Activated CD4-positive, alpha-beta T cell treated with anti-CD3 and anti-CD28 coated beads, Interleukin-2, Interleukin-6, amounts not matched to agents 100 ng/mL and 50 ng/mL, durations not matched to agents 16 hours and 8 hours (primary cell): ENCODE measurements at regions not wholly inside any gene's neighbourhood (a gene's known extent, or its start where the extent isn't known, plus 50 kb on each side); places are given as distances from the start of the nearest gene placed in this dataset.
"Not testable (repeated sequence)": the region's sequence is repeated elsewhere in the genome, so short reads cannot be mapped to it uniquely, and the experiment has no call there.

Experiments
- DNase-seq: peaks from one replicate; pipeline ENCODE4 v3.0.0-alpha.2; 2020

DNA sequence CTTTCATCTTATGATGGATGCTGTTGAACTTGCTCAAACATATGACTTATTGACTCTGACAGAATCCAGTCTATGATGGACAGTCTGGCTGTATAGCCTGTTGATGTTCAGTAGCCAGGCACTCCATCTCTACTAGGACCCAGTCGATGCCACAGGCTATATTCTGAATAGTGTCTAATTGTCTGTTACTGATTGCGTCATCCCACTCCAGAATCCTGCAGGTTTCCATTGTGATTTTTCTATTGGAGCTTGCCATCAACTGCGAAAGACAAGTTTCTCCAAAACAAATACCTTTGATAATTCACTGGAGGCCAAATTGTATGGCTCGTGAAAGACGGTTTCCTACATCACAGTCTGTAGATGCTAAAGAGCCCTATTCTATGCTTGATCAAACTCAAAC is 481.7 kb upstream of the CHORDC1 start:
- no peak for DNase-seq

DNA sequence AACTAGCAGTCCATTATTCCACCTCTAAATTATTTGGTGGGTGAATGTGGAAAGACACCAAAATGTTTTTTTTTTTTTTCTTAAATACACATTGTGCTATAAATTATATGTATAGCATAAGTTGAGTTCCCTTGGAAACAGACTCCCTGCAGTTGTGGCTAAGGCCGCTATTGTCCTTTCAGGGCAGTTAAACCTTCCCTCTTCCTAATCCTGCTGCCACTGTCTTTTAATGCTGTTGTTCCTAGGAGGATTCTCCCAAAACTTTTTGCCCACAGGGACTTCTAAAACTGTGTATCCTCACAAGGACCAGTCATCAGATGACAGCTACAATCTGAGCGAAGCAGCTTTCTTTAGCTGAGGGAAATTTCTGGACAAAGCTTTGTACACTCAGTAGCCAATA is 478.9 kb upstream of the CHORDC1 start:
- DNase-seq = no peak

DNA sequence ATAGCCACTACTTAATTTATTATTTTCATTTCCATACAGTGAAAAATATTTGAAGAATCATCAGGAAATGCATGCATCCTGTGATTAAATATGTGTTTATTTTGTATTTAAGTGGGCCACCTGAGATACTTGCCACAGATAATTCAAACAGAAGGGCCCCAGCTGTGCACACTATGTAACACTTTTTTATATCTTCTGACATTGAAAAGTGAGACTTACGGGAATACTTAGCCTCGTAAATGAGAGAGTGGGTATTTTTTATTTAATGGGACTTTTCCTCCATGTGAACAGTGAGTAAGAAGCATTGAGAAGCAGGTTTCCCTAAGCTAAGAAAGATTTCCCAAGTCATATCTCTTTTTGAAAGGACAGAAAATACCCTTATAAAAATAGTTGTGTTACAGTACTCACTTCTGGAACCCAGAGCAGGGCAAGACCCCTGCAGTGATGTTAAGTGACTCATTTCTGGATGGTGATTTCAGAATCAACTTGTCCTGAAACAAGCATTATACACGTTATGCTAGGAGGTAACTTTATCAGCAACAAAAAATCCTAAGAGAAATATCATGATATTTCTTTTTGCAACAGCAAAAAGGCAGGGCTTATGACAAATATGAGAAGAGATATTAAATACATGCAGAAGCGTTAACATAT is 478.1 kb upstream of the CHORDC1 start:
- no peak for DNase-seq

GRCh38 chr11:90699791-90700400 is 477.0 kb upstream of the CHORDC1 start:
- DNase-seq = no peak

DNA sequence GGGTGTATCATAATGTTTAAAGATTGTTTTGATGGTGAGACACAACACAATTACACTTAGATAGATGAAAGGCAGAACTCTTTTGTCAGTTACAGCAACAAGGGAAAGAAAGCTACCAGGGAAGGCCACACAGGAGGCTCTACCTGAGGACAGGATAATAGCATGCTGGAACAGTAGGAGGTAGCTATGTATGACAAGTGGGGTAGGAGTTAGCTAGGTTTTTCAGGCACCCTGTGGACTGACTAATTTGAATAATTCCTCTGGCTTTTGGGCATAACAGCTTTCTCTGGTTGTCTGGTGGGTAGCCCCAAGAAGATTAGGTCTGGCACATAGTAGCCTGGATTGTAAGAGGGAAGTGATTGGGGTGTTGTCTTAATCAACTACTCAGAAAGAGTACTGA is 475.4 kb upstream of the CHORDC1 start:
- DNase-seq = no peak

DNA sequence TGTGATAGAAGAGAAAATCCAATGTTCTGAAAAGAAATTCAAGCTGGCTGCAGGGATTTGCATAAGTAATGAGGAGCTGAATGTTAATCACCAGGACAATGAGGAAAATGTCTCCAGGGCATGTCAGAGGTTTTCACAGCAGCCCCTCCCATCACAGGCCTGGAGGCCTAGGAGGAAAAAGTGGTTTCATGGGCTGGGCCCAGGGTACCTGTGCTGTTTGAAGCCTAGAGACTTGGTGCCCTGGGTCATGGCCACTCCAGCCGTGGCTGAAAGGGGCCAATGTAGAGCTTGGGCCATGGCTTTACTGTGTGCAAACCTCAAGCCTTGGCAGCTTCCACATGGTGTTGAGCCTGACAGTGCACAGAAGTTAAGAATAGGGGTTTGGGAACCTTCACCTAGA is 452.6 kb upstream of the CHORDC1 start:
- not testable (repeated sequence) for DNase-seq

GRCh38 chr11:90669094-90669493 is 446.2 kb upstream of the CHORDC1 start:
- no peak for DNase-seq

DNA sequence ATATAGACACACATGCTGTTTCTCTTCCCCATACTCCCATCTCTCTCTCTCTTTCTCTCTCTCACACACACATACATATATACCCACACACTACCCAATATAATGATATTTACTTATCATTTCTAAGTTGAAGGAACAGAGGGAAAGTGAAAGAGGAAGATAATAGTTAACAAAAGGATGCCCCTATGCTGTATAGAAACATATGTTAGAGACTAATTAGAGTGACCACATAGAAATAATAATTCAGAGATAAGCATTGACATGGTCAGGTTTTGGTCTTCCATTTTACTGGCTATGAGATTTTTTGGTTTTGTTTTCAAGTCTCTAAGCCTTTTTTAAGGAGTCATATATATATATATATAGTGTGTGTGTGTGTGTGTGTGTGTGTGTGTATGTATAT is 445.7 kb upstream of the CHORDC1 start:
- no peak for DNase-seq

DNA sequence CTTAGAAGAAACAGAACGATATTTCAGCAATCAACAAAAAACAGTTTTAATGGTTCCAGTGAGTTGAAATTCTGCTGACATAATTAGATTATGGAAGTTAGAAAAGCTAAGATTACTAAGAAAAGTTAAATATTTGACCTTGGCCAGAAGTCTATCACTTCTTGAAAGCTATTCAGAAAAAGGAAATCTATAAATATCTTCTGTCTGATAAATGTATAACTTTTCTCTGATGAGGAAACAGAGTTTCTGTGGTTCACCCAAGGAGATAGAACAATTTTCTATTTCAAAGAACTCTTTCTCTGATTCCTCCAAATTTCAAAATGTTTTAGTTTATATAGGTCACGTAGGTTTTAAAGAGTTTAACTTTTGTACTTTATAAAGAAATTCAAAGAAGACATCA is 438.4 kb upstream of the CHORDC1 start:
- DNase-seq = no peak

DNA sequence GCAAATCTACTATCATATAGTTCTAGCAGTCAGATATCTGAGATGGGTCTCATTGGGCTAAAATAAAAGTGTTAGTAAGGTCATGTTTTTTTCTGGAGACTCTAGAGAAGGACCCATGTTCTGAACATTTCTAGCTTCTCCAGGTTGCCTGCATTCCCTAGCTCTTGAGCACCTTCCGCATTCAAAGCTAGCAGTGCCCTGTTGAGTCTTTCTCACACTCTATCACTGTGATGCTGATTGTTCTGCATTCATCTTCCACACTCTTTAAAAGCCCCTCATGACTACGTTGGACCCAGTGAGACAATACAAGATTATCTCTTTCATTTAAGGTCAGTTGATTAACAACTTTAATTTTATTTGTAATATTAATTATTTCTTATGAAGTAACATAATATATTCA is 433.3 kb upstream of the CHORDC1 start:
- DNase-seq = no peak

GRCh38 chr11:90650153-90650552 is 427.3 kb upstream of the CHORDC1 start:
- DNase-seq = no peak

- DNase-seq = no peak
Observed at GRCh38 chr11:90646706-90647105, 423.9 kb upstream of the CHORDC1 start.

DNA sequence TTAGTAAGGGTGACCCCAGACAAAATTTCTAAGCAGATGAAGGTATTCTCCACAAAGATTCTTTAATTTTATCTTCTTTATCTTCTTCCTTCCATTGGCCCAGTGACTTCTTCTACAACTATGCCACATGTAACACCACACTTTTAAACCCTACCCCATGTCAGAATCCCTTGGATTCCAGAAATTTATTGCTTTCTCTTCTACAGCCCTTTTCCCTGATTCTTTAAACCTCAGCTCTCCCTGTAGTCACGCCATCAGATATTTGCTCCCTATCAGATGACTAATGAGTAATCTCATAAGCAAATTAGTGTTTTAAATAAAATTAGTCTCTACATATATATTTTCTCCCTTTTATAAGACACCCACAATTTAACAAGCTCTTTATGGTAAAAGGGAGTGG is 423.4 kb upstream of the CHORDC1 start:
- DNase-seq = no peak

- no peak for DNase-seq
Observed at GRCh38 chr11:90639461-90639993, 416.7 kb upstream of the CHORDC1 start.

GRCh38 chr11:90635886-90636285 is 413.0 kb upstream of the CHORDC1 start:
- no peak for DNase-seq

DNA sequence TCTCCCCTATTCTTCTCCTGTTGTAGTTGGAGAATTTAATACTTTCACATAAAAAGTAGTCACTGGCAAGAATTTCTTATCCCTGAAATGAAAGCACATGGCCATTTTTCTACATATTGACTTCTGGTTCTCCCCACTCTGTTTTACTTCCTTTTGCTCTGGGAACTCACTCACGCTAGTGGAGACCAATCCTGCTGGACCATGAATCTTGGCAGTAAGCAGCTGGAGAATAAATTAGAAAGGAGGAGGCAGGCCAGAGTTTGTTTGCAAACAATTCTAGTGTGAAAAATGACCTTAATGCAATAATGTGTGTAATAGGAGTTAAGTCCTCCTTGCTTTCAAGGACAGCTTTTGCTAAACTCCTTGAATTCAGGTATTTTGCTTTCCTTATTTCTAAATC is 412.3 kb upstream of the CHORDC1 start:
- no peak for DNase-seq

- DNase-seq = no peak
Observed at GRCh38 chr11:90630176-90630575, 407.3 kb upstream of the CHORDC1 start.

- no peak for DNase-seq
Observed at GRCh38 chr11:90629229-90629806, 406.5 kb upstream of the CHORDC1 start.

- no peak for DNase-seq
Observed at GRCh38 chr11:90614318-90614717, 391.5 kb upstream of the CHORDC1 start.

DNA sequence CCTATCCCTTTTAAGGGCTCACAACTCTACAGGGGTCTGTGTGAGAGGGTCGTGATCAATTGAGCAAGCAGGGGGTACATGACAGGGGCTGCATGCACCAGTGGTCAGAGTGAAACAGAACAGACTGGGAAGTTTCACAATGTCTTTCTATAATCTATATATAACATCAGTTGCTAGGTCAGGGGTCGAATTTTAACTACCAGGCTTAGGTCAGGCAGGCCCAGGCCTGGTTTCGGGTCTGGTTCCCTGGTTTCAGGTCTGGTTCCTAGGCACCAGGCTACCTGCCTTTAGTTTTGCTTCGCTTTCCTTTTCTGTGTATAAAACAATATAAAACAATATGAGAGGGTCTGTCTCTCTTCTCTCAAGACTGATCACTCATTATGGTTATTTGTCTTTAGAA is 390.2 kb upstream of the CHORDC1 start:
- not testable (repeated sequence) for DNase-seq

- DNase-seq = no peak
Observed at GRCh38 chr11:90606721-90607120, 383.9 kb upstream of the CHORDC1 start.

DNA sequence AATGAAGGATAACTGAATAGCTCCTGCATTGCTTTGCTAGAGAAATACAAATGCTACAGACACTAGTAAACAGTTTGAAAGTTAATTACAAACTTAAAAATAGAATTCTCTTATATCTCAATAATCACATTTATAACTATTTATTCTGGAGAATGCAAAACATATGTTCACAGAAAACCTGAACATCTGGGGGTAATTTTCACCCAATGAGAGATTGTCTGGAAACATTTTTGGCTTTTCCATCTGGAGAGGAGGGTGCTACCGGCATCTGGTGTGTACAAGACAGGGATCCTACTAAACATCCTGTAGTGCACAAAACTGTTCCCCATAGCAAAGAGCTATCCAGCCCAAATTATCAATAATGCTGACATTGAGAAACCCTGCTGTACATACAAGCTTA is 378.4 kb upstream of the CHORDC1 start:
- no peak for DNase-seq

GRCh38 chr11:90594658-90595057 is 371.8 kb upstream of the CHORDC1 start:
- no peak for DNase-seq

DNA sequence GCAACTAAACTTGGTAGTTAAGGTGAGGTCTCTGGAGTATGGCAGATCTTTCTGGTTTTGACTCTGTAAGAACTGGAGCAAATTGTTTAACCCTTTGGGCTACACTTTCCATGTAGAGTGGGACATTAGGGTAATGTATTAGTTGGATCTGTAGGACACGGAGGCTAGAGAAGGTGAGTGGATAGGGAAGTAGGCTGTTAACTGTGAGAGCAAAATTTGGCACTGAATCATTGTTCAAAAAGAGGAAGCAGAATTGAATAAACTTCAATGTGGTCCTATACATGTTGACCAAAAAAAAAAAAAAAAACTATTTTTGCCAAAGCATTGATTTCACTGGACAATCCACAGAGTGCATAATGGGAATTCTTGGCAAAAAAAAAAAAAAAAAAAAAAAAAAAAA is 370.2 kb upstream of the CHORDC1 start:
- no peak for DNase-seq

DNA sequence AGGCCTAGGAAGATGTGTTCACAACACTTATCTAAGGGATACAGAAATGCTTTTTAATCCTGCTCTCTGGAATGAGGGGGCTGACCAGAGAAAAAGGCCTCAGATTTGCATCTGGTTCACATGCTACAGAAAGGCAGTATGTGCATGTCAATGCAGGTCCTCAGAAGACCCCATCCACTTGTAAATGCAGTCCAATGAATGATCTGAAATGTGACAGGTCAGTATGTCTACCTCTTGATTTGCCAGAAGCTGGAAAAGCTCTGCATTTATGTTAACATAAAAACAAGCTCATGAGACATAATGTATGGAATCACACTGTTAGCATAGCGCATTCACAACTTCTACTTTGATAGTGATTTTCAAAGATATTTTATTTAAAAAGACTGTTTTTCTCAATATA is 367.4 kb upstream of the CHORDC1 start:
- no peak for DNase-seq
